Esophagus squamous epithelium (tissue), 5 donors: ENCODE measurements at regions not wholly inside any gene's neighbourhood (a gene's known extent, or its start where the extent isn't known, plus 50 kb on each side); places are given as distances from the start of the nearest gene placed in this dataset.
"Not testable (repeated sequence)": the region's sequence is repeated elsewhere in the genome, so short reads cannot be mapped to it uniquely, and the experiment has no call there.

Experiments
- DNase-seq: peaks from one replicate; lab custom pipeline; 2025; lab: John Stamatoyannopoulos, UW
- H3K27ac ChIP-seq, 4 donors: fragments of 200-600 bp; sonication (generic); one replicate each; pipeline ENCODE4 v1.5.1; 2016 to 2019; ENCODE audit warnings: mild to moderate bottlenecking in 1 of 4
- H3K27me3 ChIP-seq, 4 donors: fragments of 200-600 bp; sonication (generic); 1 replicate in 3 of 4; 2 replicates in 1 of 4; pipeline versions ENCODE4 v1.5.1 to v1.6.0; 2017 to 2021; ENCODE audit warnings: antibody characterized with exemption in 1 of 4
- H3K36me3 ChIP-seq, 3 donors: fragments of 200-600 bp; sonication (generic); one replicate each; pipeline ENCODE4 v1.5.1; 2016 to 2019
- H3K4me1 ChIP-seq, 3 donors: fragments of 200-600 bp; sonication (generic); one replicate each; pipeline ENCODE4 v1.5.1; 2017 to 2019
- H3K4me3 ChIP-seq, 4 donors: fragments of 200-600 bp; sonication (generic); 1 replicate in 3 of 4; 2 replicates in 1 of 4; pipeline ENCODE4 v1.5.1; 2016 to 2019; ENCODE audit warnings: mild to moderate bottlenecking in 2 of 4, moderate library complexity in 1 of 4
- H3K9me3 ChIP-seq, 3 donors: fragments of 200-600 bp; sonication (generic); one replicate each; pipeline ENCODE4 v1.5.1; 2016 to 2019
- POLR2A ChIP-seq, 4 donors: fragments of 450-650 bp; IDR thresholded peaks; one replicate each; pipeline ENCODE4 v1.6.1; 2017; ENCODE audit warnings: antibody characterized with exemption in 4 of 4, mild to moderate bottlenecking in 4 of 4, moderate library complexity in 3 of 4
- WGBS, 2 donors: methylation state at CpG; one replicate each; pipeline ENCODE4 v1.1.5; 2018; 5-methylcytosine and 5-hydroxymethylcytosine counted together
- intact Hi-C: fragments of 100-400 bp; cut with DNase I; formaldehyde crosslinking; loops from one replicate; pipeline ENCODE4 v1.15.0; 2022
- TF ChIP-seq, protein P1 (sequence below), 6 experiments: fragments of 450-650 bp in 4 of 6; fragments of 200-600 bp in 2 of 6; sonication (generic) in 2 of 6; IDR thresholded peaks; one replicate each; pipeline ENCODE4 v1.5.1; 2016 to 2019; ENCODE audit warnings: antibody characterized with exemption in 6 of 6, mild to moderate bottlenecking in 4 of 6, moderate library complexity in 4 of 6
- donor health status: DM: yes; HTN: yes; CAD: no.

GRCh38 chr11:10970926-10971325 is 113.1 kb upstream of the ZBED5 start:
- no peak overlapping the region for H3K4me3 ChIP-seq
- H3K36me3 ChIP-seq: no peaks in the 10 kb centered on the region
- no peaks in the 10 kb centered on the region for H3K9me3 ChIP-seq
- intact Hi-C loops: no loop called here
- H3K27ac ChIP-seq: no peak overlapping the region
- 66 to 69% methylated on average over 3 of the region's 3 CpGs for WGBS, 2 donors
- TF ChIP-seq, protein P1, sequence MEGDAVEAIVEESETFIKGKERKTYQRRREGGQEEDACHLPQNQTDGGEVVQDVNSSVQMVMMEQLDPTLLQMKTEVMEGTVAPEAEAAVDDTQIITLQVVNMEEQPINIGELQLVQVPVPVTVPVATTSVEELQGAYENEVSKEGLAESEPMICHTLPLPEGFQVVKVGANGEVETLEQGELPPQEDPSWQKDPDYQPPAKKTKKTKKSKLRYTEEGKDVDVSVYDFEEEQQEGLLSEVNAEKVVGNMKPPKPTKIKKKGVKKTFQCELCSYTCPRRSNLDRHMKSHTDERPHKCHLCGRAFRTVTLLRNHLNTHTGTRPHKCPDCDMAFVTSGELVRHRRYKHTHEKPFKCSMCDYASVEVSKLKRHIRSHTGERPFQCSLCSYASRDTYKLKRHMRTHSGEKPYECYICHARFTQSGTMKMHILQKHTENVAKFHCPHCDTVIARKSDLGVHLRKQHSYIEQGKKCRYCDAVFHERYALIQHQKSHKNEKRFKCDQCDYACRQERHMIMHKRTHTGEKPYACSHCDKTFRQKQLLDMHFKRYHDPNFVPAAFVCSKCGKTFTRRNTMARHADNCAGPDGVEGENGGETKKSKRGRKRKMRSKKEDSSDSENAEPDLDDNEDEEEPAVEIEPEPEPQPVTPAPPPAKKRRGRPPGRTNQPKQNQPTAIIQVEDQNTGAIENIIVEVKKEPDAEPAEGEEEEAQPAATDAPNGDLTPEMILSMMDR (IDR thresholded peaks at IDR 0.05): no peak
- TF ChIP-seq POLR2A (IDR thresholded peaks at IDR 0.05): no peak
- DNase-seq: no peak
- no peaks in the 10 kb centered on the region for H3K4me1 ChIP-seq
- H3K27me3 ChIP-seq: no peaks in the 10 kb centered on the region

DNA sequence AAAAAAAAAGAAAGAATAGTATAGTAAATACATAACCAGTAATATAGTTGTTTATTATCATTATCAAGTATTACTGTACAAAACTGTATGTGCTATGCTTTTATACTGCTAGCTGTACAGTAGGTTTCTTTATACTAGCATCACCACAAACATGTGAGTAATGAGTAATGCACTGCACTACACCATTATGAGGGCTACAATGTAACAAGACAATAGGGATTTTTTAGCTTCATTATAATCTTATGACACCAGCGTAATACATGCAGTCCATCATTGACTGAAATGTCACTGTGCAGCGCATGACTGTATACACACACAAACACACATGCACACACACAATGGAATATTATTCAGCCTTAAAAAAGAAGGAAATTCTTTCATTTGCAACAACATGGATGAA is 111.5 kb upstream of the ZBED5 start:
- TF ChIP-seq, protein P1 (IDR thresholded peaks at IDR 0.05): no peak
- TF ChIP-seq POLR2A (IDR thresholded peaks at IDR 0.05): no peak
- Histone ChIP-seq H3K4me3 (no peak overlapping the region), H3K4me1 (no peaks in the 10 kb centered on the region), H3K27me3 (no peaks in the 10 kb centered on the region), H3K27ac (no peak overlapping the region), H3K9me3 (peaks cover 0 to 7% (median 0%) of the 10 kb centered on the region in 3 donors), H3K36me3 (no peaks in the 10 kb centered on the region)
- intact Hi-C loops: no loop called here
- no peak for DNase-seq
- 90 to 97% methylated on average over 2 of the region's 2 CpGs for WGBS, 2 donors

DNA sequence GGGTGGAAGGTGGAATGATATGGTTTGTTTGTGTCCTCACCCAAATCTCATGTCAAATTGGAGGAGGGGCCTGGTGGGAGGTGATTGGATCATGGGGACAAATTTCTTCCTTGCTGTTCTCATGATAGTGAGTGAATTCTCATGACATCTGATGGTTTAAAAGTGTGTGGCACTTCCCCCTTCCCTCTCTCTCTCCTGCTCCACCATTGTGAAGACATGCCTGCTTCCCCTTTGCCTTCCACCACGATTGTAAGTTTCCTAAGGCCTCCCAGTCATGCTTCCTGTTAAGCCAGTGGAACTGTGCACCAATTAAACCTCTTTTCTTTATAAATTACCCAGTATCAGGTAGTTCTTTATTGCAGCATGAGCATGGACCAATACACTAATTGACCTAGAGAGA is 99.0 kb upstream of the ZBED5 start:
- H3K27me3 ChIP-seq, DNase-seq, H3K9me3 ChIP-seq, H3K4me3 ChIP-seq, intact Hi-C loops, H3K36me3 ChIP-seq, H3K4me1 ChIP-seq, H3K27ac ChIP-seq: not testable (repeated sequence)
- 52 to 67% methylated on average over 1 of the region's 1 CpG for WGBS, 2 donors

DNA sequence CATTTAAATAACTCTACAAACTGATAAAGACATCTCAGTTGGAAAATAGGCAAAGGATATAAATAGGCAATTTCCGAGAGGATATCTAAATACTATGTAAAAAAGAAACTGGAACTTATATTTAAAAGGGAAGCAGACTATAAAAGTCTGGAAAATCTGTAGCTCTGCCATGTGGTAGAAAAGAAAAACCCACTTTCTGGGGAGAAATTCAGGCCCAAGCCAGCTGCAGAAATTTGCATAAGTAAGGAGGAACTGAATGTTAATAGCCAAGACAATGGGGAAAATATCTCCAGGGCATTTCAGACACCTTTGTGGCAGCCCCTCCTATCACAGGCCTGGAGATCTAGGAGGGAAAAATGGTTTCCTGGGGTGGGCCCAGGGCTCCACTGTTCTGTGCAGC is 97.8 kb upstream of the ZBED5 start:
- Histone ChIP-seq H3K36me3 (no peaks in the 10 kb centered on the region), H3K9me3 (no peaks in the 10 kb centered on the region), H3K4me1 (no peaks in the 10 kb centered on the region), H3K27ac (no peak overlapping the region), H3K4me3 (no peak overlapping the region), H3K27me3 (peaks cover 0 to 4% (median 0%) of the 10 kb centered on the region in 4 donors)
- intact Hi-C loops: no loop called here
- 62 to 86% methylated on average over 1 of the region's 1 CpG for WGBS, 2 donors
- DNase-seq: no peak
- TF ChIP-seq POLR2A (IDR thresholded peaks at IDR 0.05): no peak
- TF ChIP-seq, protein P1 (IDR thresholded peaks at IDR 0.05): no peak

GRCh38 chr11:10954184-10954583 is 96.3 kb upstream of the ZBED5 start:
- 77 to 83% methylated on average over 3 of the region's 3 CpGs for WGBS, 2 donors

More at GRCh38 chr11:10954184-10954583, 96.3 kb upstream of the ZBED5 start:
- intact Hi-C loops: no loop called here
- DNase-seq: no peak
- H3K4me3 ChIP-seq: no peak overlapping the region
- peaks cover 0 to 4% (median 0%) of the 10 kb centered on the region in 4 donors for H3K27me3 ChIP-seq
- no peaks in the 10 kb centered on the region for H3K36me3 ChIP-seq
- no peak for TF ChIP-seq POLR2A (IDR thresholded peaks at IDR 0.05)
- TF ChIP-seq, protein P1 (IDR thresholded peaks at IDR 0.05): no peak
- no peaks in the 10 kb centered on the region for H3K4me1 ChIP-seq
- H3K27ac ChIP-seq: no peak overlapping the region
- H3K9me3 ChIP-seq: no peaks in the 10 kb centered on the region
